Hepatocyte (in vitro differentiated cells): ENCODE measurements at regions not wholly inside any gene's neighbourhood (a gene's known extent, or its start where the extent isn't known, plus 50 kb on each side); places are given as distances from the start of the nearest gene placed in this dataset.

Source experiments
- CTCF ChIP-seq: fragments of 200-600 bp; sonication (generic); IDR thresholded peaks from 2 replicates; pipeline ENCODE4 v1.5.1; 2016; ENCODE audit warnings: antibody characterized with exemption, mild to moderate bottlenecking; ENCODE audit not compliant: poor library complexity
- EZH2phosphoT487 ChIP-seq: fragments of 200-600 bp; sonication (generic); IDR thresholded peaks from one replicate; pipeline ENCODE4 v1.6.1; 2018; ENCODE audit warnings: antibody characterized with exemption, mild to moderate bottlenecking, low read depth, moderate library complexity; ENCODE audit not compliant: unreplicated experiment, severe bottlenecking

- TF ChIP-seq CTCF (no peak), EZH2phosphoT487 (no peak)
Observed at GRCh38 chr10:117914334-117914733, 132.4 kb downstream of the RAB11FIP2 start.
